B cell (primary cell): ENCODE measurements at regions not wholly inside any gene's neighbourhood (a gene's known extent, or its start where the extent isn't known, plus 50 kb on each side); places are given as distances from the start of the nearest gene placed in this dataset.
"Not testable (repeated sequence)": the region's sequence is repeated elsewhere in the genome, so short reads cannot be mapped to it uniquely, and the experiment has no call there.

Experiments
- ATAC-seq: fragments of 200-7000 bp; cut with Tn5 transposase; one replicate; pipeline ENCODE4 v1.10.0; 2021; ENCODE audit warnings: low read depth, mild to moderate bottlenecking, moderate number of reproducible peaks, moderate library complexity
- CTCF ChIA-PET: fragments of 350-600 bp; sonication (Branson Sonifier 250); formaldehyde crosslinking; loops from one replicate; lab custom pipeline; 2021; ENCODE audit warnings: antibody characterized with exemption, inconsistent platforms; lab: Charles Lee
- POLR2A ChIA-PET: fragments of 350-600 bp; sonication (Branson Sonifier 250); formaldehyde crosslinking; loops from one replicate; lab custom pipeline; 2021; ENCODE audit warnings: antibody characterized with exemption; lab: Charles Lee
- DNase-seq: peaks from one replicate; pipeline ENCODE4 v3.0.0; 2013
- H2AFZ ChIP-seq: 2 replicates; pipeline ENCODE4 v1.6.1; 2012; ENCODE audit warnings: mild to moderate bottlenecking, low read depth, low read length; ENCODE audit not compliant: insufficient read depth, poor library complexity, severe bottlenecking
- H3K27ac ChIP-seq, 2 donors: 1 replicate in 1 of 2; 2 replicates in 1 of 2; pipeline ENCODE4 v1.5.1; 2012 to 2013; ENCODE audit warnings: low read length in 2 of 2, mild to moderate bottlenecking in 2 of 2, moderate library complexity in 1 of 2
- H3K27me3 ChIP-seq, 4 experiments: fragments of 200-600 bp in 1 of 4; sonication (generic) in 1 of 4; replicated peaks in 1 of 4; 1 replicate in 2 of 4; 2 replicates in 2 of 4; pipeline versions ENCODE4 v1.6.1 to v1.7.0; 2013 to 2016; ENCODE audit warnings: low read length in 3 of 4, mild to moderate bottlenecking in 2 of 4, mixed read lengths in 1 of 4, moderate library complexity in 1 of 4; ENCODE audit not compliant: insufficient read depth in 4 of 4, control insufficient read depth in 3 of 4; ENCODE audit errors: control extremely low read depth in 1 of 4
- H3K36me3 ChIP-seq, 2 experiments: replicated peaks in 1 of 2; 1 replicate in 1 of 2; 2 replicates in 1 of 2; pipeline versions ENCODE4 v1.6.1 to v1.7.1; 2013; ENCODE audit warnings: low read length in 1 of 2; ENCODE audit not compliant: insufficient read depth in 2 of 2, control insufficient read depth in 1 of 2; ENCODE audit errors: control extremely low read depth in 1 of 2, extremely low read depth in 1 of 2
- H3K4me1 ChIP-seq, 2 donors: fragments of 200-600 bp in 1 of 2; sonication (generic) in 1 of 2; 1 replicate in 1 of 2; 2 replicates in 1 of 2; pipeline versions ENCODE4 v1.5.1 to v1.6.1; 2013 to 2017; ENCODE audit warnings: low read length in 2 of 2; ENCODE audit not compliant: control insufficient read depth in 2 of 2, insufficient read depth in 2 of 2
- H3K4me2 ChIP-seq: replicated peaks from 2 replicates; pipeline ENCODE3; 2012; ENCODE audit warnings: mild to moderate bottlenecking, low read depth, low read length; ENCODE audit not compliant: poor library complexity, severe bottlenecking
- H3K4me3 ChIP-seq, 5 experiments: fragments of 200-600 bp in 1 of 5; sonication (generic) in 1 of 5; 1 replicate in 3 of 5; 2 replicates in 2 of 5; pipeline versions ENCODE4 v1.5.1 to v1.7.0; 2011 to 2016; ENCODE audit warnings: low read length in 4 of 5, mild to moderate bottlenecking in 4 of 5, low read depth in 2 of 5, control low read depth in 1 of 5, moderate library complexity in 1 of 5; ENCODE audit not compliant: insufficient read depth in 1 of 5; ENCODE audit errors: control extremely low read depth in 1 of 5, extremely low read depth in 1 of 5
- H3K79me2 ChIP-seq: fragments of 200-600 bp; sonication (generic); one replicate; pipeline ENCODE4 v1.6.0; 2016; ENCODE audit warnings: low read length; ENCODE audit not compliant: control insufficient read depth, insufficient read depth
- H3K9ac ChIP-seq: fragments of 200-600 bp; sonication (generic); 2 replicates; pipeline ENCODE4 v1.6.1; 2017; ENCODE audit warnings: mild to moderate bottlenecking, low read length, moderate library complexity
- H3K9me3 ChIP-seq, 3 donors: one replicate each; pipeline versions ENCODE4 v1.6.1 to v1.7.1; 2013; ENCODE audit warnings: low read length in 2 of 3; ENCODE audit not compliant: control insufficient read depth in 2 of 3, insufficient read depth in 1 of 3; ENCODE audit errors: control extremely low read depth in 1 of 3
- H4K20me1 ChIP-seq: 2 replicates; pipeline ENCODE4 v1.6.0; 2012; ENCODE audit warnings: mild to moderate bottlenecking, low read length; ENCODE audit not compliant: insufficient read depth, control insufficient read depth, poor library complexity, severe bottlenecking
- H3K27ac Mint-ChIP-seq: one replicate; pipeline ENCODE4 v1.8.0; 2021; ENCODE audit warnings: mixed read lengths
- H3K27me3 Mint-ChIP-seq: one replicate; pipeline ENCODE4 v1.8.0; 2021; ENCODE audit warnings: mixed read lengths
- H3K4me1 Mint-ChIP-seq: one replicate; pipeline ENCODE4 v1.8.0; 2021; ENCODE audit warnings: mixed read lengths
- H3K4me3 Mint-ChIP-seq: one replicate; pipeline ENCODE4 v1.8.0; 2021; ENCODE audit warnings: mixed read lengths
- H3K9me3 Mint-ChIP-seq: one replicate; pipeline ENCODE4 v1.8.0; 2022; ENCODE audit warnings: mixed read lengths; ENCODE audit not compliant: insufficient read depth
- CTCF ChIP-seq: fragments of 200-600 bp; IDR thresholded peaks from one replicate; pipeline ENCODE4 v1.8.0; 2022; ENCODE audit warnings: antibody characterized with exemption, mild to moderate bottlenecking
- EZH2 ChIP-seq: IDR thresholded peaks from 2 replicates; pipeline ENCODE4 v1.6.1; 2012; ENCODE audit warnings: borderline replicate concordance, low read depth, mild to moderate bottlenecking, moderate library complexity, low read length; ENCODE audit not compliant: insufficient read depth, poor library complexity, severe bottlenecking
- WGBS: methylation state at CpG from one replicate; pipeline ENCODE4 v1.1.5; 2013; ENCODE audit warnings: missing lambda C conversion rate; ENCODE audit not compliant: insufficient coverage; 5-methylcytosine and 5-hydroxymethylcytosine counted together
- intact Hi-C: fragments of 100-400 bp; cut with micrococcal nuclease; formaldehyde crosslinking; loops from one replicate; pipeline ENCODE4 v1.10.0; 2022

GRCh38 chr12:42862055-42862454 lies 272.5 kb upstream of the PRICKLE1 start:
- 100% methylated on average over 2 of the region's 2 CpGs for WGBS
- Histone ChIP-seq H2AFZ (no peak overlapping the region), H3K27me3 (no peaks in the 10 kb centered on the region), H3K4me1 (no peaks in the 10 kb centered on the region), H3K9ac (no peak overlapping the region), H3K9me3 (no peaks in the 10 kb centered on the region), H3K36me3 (no peaks in the 10 kb centered on the region), H3K79me2 (no peaks in the 10 kb centered on the region), H3K4me3 (no peak overlapping the region), H4K20me1 (no peaks in the 10 kb centered on the region), H3K4me2 (no peak overlapping the region), H3K27ac (no peak overlapping the region)
- Mint-ChIP-seq H3K27ac (no peak overlapping the region), H3K4me3 (no peak overlapping the region), H3K9me3 (no peaks in the 10 kb centered on the region), H3K4me1 (no peaks in the 10 kb centered on the region), H3K27me3 (no peaks in the 10 kb centered on the region)
- ATAC-seq (no peak), DNase-seq (no peak)
- intact Hi-C loops: no loop called here
- TF ChIP-seq CTCF (no peak), EZH2 (no peak)
- CTCF ChIA-PET: interaction anchor here (0.5 kb wide), 1 partner anchor 115 kb away, joined by 3 read pairs; no protein-coding TSS in a partner anchor
- POLR2A ChIA-PET: no interaction called here

- H3K4me1 ChIP-seq, H4K20me1 ChIP-seq, H3K27me3 Mint-ChIP-seq, CTCF ChIA-PET, H3K9ac ChIP-seq, H3K4me3 Mint-ChIP-seq, ATAC-seq, intact Hi-C loops, DNase-seq, H3K27me3 ChIP-seq, H3K9me3 ChIP-seq, H2AFZ ChIP-seq, H3K27ac ChIP-seq, H3K4me2 ChIP-seq, H3K4me3 ChIP-seq, H3K4me1 Mint-ChIP-seq, H3K9me3 Mint-ChIP-seq, POLR2A ChIA-PET, H3K79me2 ChIP-seq, H3K36me3 ChIP-seq, H3K27ac Mint-ChIP-seq: not testable (repeated sequence)
Observed at GRCh38 chr12:42860331-42860730, 270.8 kb upstream of the PRICKLE1 start.
